SJSA1 (cell line): ENCODE measurements at regions not wholly inside any gene's neighbourhood (a gene's known extent, or its start where the extent isn't known, plus 50 kb on each side); places are given as distances from the start of the nearest gene placed in this dataset.

Source experiments
- DNase-seq, 2 experiments: peaks; one replicate each; pipeline ENCODE4 v3.0.0-alpha.2; 2015 to 2020; ENCODE audit warnings: low spot score in 2 of 2, low read depth in 1 of 2
- H3K27ac ChIP-seq: fragments of 250-450 bp; sonication (Bioruptor Pico); 2 replicates; pipeline ENCODE4 v1.5.1; 2020; ENCODE audit warnings: mild to moderate bottlenecking, moderate library complexity
- H3K27me3 ChIP-seq: fragments of 250-450 bp; sonication (Bioruptor Pico); replicated peaks from 2 replicates; pipeline ENCODE4 v1.5.1; 2020; ENCODE audit warnings: mild to moderate bottlenecking, moderate library complexity
- H3K36me3 ChIP-seq: fragments of 250-450 bp; sonication (Bioruptor Pico); 2 replicates; pipeline ENCODE4 v1.5.1; 2020; ENCODE audit warnings: mild to moderate bottlenecking
- H3K4me1 ChIP-seq: fragments of 250-450 bp; sonication (Bioruptor Pico); replicated peaks from 2 replicates; pipeline ENCODE4 v1.6.1; 2021; ENCODE audit warnings: mild to moderate bottlenecking
- H3K4me3 ChIP-seq: fragments of 250-450 bp; sonication (Bioruptor Pico); 2 replicates; pipeline ENCODE4 v1.5.1; 2020; ENCODE audit warnings: mild to moderate bottlenecking
- H3K9me3 ChIP-seq: fragments of 250-450 bp; sonication (Bioruptor Pico); replicated peaks from 2 replicates; pipeline ENCODE4 v1.5.1; 2020; ENCODE audit warnings: mild to moderate bottlenecking

DNA sequence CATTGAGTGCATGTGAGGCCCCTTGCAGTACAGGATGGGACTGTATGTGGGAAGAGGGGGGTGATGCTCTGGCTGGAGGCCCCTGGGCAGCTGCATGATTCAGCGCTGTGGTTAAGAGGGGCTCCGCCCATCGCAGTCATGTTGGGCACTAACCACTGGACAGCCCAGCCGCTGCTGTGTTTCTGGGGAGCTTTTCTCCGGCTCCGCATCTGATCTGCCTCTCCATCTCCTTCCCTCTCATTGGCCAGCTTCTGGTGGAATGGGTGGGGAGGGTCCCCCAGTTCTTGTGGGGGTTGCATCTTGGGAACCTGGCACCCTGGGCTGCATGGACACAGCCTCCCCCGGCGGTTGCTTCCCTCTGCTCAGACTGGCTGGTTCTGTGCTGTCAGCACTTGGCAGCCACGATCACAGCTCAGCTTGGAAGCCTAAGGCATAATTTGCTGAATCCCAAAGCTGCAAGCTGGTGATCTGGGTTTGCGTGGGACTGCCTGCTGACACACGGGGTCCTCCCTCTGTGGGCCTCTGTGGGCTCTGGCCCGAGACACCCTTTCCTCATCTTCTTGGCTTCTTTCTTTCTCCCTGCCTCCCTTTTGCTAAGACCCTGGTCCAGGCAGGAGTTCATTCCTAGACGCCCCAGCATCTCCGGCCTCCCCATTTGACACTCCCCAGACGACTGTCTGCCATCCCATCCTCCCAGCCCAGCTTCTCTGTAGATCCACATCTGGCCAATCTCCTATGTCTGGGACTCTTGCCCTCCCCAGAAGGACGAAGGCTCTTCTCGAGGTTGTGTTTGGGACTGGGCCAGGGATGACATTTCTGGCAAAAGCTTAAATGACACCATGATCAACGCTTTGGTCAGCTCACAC, 168.3 kb downstream of the SEC14L1 start:
- Histone ChIP-seq H3K27ac (no peak overlapping the region), H3K4me3 (no peak overlapping the region), H3K9me3 (no peaks in the 10 kb centered on the region), H3K36me3 (no peaks in the 10 kb centered on the region), H3K4me1 (peaks cover 44% of the 10 kb centered on the region), H3K27me3 (no peaks in the 10 kb centered on the region)
- peak; percentile 68 to 88 for DNase-seq

DNA sequence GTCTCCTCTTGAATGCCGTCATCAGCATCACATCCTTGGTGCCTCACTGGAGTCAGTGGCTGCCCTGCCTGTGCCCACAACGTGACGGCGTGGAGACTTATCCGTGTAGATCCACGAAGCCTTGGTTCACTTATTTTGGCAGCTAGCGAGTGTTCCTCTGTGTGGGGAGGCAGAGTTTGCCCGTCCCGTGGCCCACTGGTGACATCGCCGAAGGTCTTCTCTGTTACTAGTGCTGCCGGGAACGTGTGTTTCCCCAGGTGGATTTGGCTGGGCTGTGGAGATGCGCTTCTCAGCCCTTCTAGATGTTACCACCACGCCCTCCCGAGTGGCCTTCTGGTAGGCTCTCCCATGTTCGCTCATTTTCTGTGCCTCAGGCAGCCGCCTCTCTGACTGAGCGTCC, 169.6 kb downstream of the SEC14L1 start:
- Histone ChIP-seq H3K27me3 (no peaks in the 10 kb centered on the region), H3K4me1 (peaks cover 32% of the 10 kb centered on the region), H3K4me3 (no peak overlapping the region), H3K27ac (no peak overlapping the region), H3K36me3 (no peaks in the 10 kb centered on the region), H3K9me3 (no peaks in the 10 kb centered on the region)
- no peak for DNase-seq

DNA sequence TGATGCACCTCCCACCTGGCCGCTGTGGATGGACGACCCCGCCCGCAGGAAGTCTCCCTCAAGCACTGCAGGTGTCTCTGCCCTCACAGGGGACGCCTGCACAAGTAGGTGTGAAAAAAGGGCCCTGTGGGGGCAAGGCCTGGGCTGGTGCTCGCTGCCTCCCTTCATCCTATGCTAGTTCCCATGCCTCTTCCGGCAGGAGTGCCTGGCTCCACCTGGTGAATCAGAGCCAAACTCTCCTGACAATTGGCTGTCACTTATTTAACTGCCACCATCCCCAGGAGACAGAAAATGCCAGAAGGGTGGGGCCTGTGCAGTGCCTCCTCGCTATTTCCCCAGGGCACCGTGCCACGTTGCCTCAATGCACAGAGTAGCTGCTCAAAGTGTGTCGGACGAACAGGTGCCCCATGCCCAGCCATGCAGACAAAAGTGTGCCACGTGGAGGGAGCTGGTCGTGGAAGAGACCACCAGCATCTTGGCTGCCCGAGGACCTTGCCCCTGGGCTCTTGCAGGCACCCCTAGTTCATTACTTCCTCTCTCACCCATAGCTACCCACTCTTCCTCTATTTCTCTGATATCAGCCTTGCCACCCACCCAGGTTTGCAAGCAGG, 170.7 kb downstream of the SEC14L1 start:
- no peak overlapping the region for H3K4me3 ChIP-seq
- no peaks in the 10 kb centered on the region for H3K9me3 ChIP-seq
- no peaks in the 10 kb centered on the region for H3K27me3 ChIP-seq
- peaks cover 41% of the 10 kb centered on the region for H3K4me1 ChIP-seq
- no peak for DNase-seq
- H3K36me3 ChIP-seq = no peaks in the 10 kb centered on the region
- H3K27ac ChIP-seq = no peak overlapping the region

DNA sequence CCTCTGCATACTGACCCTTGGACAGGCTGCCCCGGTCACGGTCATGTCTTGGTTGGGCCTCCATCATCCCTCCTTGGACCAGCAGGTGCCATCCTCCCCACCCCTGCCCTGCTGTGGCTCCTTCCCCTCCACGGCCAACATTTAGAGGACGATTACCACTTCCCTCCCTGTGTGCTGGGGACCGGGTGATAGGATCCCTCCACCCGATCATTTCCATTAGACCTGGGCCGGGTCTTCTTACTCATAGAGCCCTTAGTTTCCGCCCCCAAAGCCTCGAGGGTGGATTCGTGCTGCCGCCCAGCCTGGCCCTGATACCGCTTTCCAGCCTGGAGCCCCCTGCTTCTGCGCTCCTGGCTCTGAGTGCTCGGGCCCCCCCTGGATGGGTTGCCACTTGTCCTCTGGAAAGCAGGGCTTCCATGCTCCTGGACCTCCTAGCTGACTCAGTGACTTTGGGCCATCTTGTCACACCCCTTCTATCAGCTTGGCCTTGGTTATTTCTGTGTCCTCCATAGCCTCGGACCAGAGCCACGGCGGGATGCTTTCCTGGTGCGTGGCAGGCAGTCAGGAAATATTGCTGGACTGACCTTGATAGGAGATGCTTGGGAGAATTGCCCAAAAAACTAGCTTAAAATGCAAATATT, 171.4 kb downstream of the SEC14L1 start:
- H3K9me3 ChIP-seq = no peaks in the 10 kb centered on the region
- H3K36me3 ChIP-seq = no peaks in the 10 kb centered on the region
- no peaks in the 10 kb centered on the region for H3K27me3 ChIP-seq
- H3K4me3 ChIP-seq = no peak overlapping the region
- no peak overlapping the region for H3K27ac ChIP-seq
- peaks cover 41% of the 10 kb centered on the region for H3K4me1 ChIP-seq
- DNase-seq = no peak

DNA sequence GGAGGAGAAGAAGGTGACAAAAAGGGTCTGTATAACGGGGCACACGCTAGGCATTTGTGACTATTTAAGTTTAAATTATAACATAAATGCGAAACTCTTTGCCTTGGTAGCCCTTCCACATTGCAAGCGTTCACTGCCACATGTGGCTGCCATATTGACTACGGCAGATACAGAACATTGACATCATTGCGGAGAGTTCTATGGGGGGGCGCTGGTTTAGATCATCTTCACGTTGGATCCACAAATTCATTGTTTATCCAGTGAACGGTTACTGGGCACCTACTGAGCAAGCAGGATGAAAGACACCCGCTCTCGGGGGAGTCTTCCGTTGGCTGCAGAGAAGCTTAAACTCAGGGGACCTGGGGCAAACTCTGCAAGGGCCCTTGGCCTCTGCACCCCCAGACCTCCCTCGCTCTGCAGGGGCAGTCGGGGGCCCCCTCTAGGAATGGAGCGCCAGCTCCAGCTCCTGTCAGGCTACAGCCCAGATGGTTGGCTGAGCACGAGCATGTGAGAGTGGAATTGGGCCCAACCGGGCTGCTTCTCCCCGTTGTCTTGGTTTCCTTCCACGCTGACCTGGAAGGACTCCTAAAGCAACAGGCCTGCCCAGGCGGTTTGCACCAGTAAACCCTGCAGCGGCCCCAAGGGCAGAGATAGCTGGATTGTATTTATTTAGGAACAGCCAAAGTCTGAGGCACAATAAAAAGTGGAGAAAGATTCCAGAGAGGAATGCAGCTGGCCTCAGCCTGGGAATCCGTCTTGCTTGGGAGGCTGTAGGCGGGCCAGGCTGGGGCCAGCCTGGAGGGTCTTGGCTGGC, 172.2 kb downstream of the SEC14L1 start:
- H3K36me3 ChIP-seq = no peaks in the 10 kb centered on the region
- H3K9me3 ChIP-seq = no peaks in the 10 kb centered on the region
- H3K4me3 ChIP-seq = no peak overlapping the region
- H3K4me1 ChIP-seq = peaks cover 40% of the 10 kb centered on the region
- H3K27ac ChIP-seq = no peak overlapping the region
- no peaks in the 10 kb centered on the region for H3K27me3 ChIP-seq
- peak; percentile 47 to 63 for DNase-seq

DNA sequence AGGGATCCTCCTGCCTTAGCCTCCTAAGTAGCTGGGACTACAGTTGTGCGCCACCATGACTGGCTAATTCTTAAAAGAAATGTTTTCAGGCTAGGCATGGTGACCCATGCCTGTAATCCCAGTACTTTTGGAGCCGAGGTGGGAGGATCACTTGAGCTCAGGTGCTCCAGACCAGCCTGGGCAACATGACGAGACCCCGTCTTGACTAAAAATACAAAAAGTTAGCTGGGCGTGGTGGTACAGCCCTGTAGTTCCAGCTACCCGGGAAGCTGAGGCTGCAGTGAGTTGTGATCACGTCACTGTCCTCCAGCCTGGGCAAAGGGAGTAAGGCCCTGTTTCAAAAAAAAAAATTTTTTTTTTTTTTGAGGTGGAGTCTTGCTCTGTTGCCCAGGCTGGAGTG, 173.1 kb downstream of the SEC14L1 start:
- no peaks in the 10 kb centered on the region for H3K36me3 ChIP-seq

DNA sequence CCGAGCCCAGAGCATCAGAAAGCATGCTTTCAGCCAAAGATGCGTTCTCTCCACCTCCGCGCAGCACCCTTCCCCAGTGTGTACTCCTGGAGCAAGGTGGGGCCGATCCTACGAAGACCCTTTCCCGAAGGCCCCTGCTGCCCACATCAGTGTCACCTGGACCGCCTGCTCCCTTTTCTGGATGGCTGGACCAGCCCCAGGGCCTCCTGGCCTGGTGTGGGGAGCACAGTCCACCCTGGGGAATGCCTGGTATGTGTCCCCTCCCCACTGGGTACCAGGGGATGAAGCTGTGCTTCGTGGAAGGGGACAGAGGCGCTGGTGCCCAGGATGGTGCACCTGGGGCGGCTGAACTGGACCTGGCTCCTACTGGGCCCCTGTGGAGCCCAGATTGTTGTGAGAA, 173.8 kb downstream of the SEC14L1 start:
- Histone ChIP-seq H3K9me3 (no peaks in the 10 kb centered on the region), H3K27ac (no peak overlapping the region), H3K4me3 (no peak overlapping the region), H3K36me3 (no peaks in the 10 kb centered on the region), H3K27me3 (no peaks in the 10 kb centered on the region), H3K4me1 (peaks cover 37% of the 10 kb centered on the region)
- DNase-seq = no peak

More for the DNA sequence above, 173.1 kb downstream of the SEC14L1 start:
- Histone ChIP-seq H3K27me3 (no peaks in the 10 kb centered on the region), H3K4me3 (no peak overlapping the region), H3K9me3 (no peaks in the 10 kb centered on the region), H3K4me1 (peaks cover 36% of the 10 kb centered on the region), H3K27ac (no peak overlapping the region)
- no peak for DNase-seq

DNA sequence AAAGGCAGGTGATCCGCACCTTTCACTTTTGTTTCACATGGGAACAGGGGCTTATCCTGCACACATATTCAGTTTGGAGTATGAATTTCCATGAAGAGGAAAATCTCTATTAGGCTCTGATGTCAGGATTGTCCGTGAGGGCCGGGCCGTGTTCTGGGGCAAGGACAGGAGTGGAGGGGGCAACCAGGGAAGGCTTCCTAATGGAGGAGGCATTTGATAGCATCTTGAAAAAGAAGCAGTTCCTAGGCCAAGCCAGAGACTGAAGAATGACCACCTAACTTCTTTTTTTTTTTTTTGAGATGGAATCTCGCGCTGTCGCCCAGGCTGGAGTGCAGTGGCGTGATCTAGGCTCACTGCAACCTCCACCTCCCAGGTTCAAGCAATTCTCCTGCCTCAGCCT, 174.2 kb downstream of the SEC14L1 start:
- Histone ChIP-seq H3K4me1 (peaks cover 37% of the 10 kb centered on the region), H3K27ac (no peak overlapping the region), H3K9me3 (no peaks in the 10 kb centered on the region), H3K4me3 (no peak overlapping the region), H3K36me3 (no peaks in the 10 kb centered on the region), H3K27me3 (no peaks in the 10 kb centered on the region)
- DNase-seq = no peak

DNA sequence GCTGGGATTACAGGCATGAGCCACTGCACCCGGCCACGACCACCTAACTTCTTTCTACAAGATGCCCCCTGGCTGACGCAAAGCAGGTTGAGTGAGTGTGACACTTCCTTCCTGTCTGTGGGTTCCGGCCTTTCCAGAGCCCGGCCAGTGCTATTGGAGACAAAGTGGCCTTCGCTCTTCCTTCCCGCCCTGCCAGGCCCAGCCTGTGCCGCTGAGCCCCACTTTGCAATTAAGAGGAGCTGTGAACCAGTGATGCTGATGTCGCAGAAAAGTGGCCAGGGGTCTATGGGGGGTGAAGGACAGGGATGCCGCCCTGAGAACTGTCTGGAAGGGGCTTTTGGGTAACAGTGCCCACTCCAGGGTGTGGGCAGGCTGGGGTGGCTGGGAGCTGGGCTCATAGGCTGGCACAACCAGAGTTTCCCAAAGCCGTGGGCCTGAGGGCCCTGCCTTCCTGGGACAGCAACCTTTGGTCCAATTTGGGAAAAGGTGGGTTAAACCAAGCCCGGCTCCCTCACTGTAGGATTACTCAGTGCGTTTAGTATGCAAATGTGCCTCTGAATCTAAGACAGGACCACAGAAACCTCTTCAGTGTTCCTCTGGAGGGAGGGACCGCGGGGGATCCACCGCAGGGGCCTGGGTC, 174.9 kb downstream of the SEC14L1 start:
- Histone ChIP-seq H3K4me3 (no peak overlapping the region), H3K9me3 (no peaks in the 10 kb centered on the region), H3K4me1 (peaks cover 38% of the 10 kb centered on the region), H3K36me3 (0 out of 2 replicates have a peak, but pooled peaks cover under 1% of the 10 kb centered on the region), H3K27ac (no peak overlapping the region), H3K27me3 (no peaks in the 10 kb centered on the region)
- DNase-seq = no peak

DNA sequence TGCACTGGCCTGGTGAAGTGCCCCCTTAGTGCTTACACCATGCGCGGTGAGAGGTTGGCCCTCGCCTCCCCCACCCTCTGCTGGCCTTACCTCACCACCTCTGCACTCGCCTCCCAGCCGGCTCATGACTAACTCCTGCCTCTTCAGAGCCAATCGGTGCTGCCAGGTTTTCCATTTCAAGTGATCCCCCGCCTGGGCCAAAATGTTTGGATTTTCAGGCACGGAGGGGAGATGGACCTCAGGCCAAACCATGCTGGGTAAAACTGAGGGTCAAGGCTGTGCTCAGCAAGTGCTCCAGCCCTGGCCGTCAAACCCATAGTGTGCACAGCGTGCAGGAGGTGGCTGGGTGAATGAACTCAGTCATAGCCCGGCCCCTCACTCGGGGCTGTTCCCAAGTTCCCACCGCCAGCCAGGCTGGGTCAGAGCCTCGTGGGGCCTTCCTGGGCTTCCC, 175.4 kb downstream of the SEC14L1 start:
- no peak for DNase-seq
- H3K4me3 ChIP-seq = no peak overlapping the region

DNA sequence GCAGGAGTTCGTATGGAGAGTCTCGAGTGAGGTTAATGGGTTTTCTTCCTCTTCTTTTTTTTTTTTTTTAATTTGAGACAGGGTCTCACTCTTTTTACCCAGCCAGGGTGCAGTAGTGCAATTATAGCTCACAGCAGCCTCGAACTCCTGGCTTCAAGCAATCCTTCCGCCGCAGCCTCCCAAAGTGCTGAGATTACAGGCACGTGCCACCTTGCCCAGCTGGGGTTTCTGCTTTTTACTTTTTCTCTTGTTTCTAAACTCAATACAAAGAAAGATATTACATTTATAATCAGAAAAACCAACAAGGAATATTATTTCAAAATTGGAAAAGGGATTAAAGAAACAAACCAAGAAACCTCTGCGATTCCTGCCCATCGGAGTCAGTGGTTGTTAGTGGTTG, 175.9 kb downstream of the SEC14L1 start:
- no peak for DNase-seq
- Histone ChIP-seq H3K27ac (no peak overlapping the region), H3K27me3 (no peaks in the 10 kb centered on the region), H3K9me3 (no peaks in the 10 kb centered on the region), H3K4me3 (no peak overlapping the region), H3K36me3 (peaks cover 6% of the 10 kb centered on the region), H3K4me1 (peaks cover 47% of the 10 kb centered on the region)

More for the DNA sequence above, 175.4 kb downstream of the SEC14L1 start:
- Histone ChIP-seq H3K36me3 (0 out of 2 replicates have a peak, but pooled peaks cover 4% of the 10 kb centered on the region), H3K9me3 (no peaks in the 10 kb centered on the region), H3K27me3 (no peaks in the 10 kb centered on the region), H3K27ac (no peak overlapping the region), H3K4me1 (peaks cover 43% of the 10 kb centered on the region)

DNA sequence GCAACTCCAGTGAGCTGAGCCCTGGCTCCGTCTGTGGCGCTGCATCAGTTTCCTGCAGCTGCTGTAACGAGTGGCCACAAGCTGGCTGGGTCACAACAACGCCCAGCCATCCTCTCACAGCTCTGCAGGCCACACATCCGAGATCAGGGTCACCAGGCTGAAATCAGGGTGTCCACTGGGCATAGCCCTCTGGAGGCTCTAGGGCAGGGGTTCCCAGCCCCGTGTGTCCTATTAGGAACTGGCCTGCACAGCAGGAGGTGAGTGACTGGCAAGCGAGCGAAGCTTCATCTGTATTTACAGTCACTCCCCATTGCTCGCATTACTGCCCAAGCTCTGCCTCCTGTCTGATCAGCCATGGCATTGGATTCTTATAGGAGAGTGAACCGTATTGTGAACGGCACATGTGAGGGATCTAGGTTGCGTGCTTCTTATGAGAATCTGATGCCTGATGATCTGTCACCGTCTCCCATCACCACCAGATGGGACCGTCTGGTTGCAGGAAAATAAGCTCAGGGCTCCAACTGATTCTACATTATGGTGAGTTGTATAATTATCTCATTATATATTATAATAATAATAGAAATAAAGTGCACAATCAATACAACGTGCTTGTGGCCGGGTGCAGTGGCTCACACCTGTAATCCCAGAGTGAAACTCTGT, 176.5 kb downstream of the SEC14L1 start:
- DNase-seq = no peak
- peaks cover 53% of the 10 kb centered on the region for H3K4me1 ChIP-seq
- H3K27me3 ChIP-seq = no peaks in the 10 kb centered on the region

DNA sequence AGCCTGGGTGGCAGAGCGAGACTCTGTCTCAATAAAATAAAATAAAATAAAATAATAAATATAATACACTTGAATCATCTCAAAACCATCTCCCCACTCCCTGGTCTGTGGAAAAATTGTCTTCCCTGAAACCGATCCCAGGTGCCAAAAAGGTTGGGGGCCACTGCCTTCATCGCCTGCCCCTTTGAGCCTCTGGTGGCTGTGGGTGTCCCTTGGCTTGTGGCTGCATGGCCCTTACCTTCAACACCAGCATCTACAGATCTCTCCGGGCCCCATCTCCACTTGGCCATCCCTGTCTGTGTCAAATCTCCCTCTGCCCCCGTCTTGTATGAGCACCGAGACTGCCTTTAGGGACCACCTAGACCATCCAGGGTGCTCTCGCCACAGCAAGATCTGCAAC, 177.3 kb downstream of the SEC14L1 start:
- no peaks in the 10 kb centered on the region for H3K9me3 ChIP-seq
- no peak overlapping the region for H3K4me3 ChIP-seq
- H3K36me3 ChIP-seq = peaks cover 19% of the 10 kb centered on the region
- H3K27ac ChIP-seq = no peak overlapping the region
- DNase-seq = no peak
- peaks cover 56% of the 10 kb centered on the region for H3K4me1 ChIP-seq
- H3K27me3 ChIP-seq = no peaks in the 10 kb centered on the region

More for the DNA sequence above, 176.5 kb downstream of the SEC14L1 start:
- Histone ChIP-seq H3K9me3 (no peaks in the 10 kb centered on the region), H3K4me3 (no peak overlapping the region), H3K27ac (no peak overlapping the region), H3K36me3 (peaks cover 12% of the 10 kb centered on the region)
